MM.1S (cell line): ENCODE measurements at regions not wholly inside any gene's neighbourhood (a gene's known extent, or its start where the extent isn't known, plus 50 kb on each side); places are given as distances from the start of the nearest gene placed in this dataset.

Experiments
- EZH2phosphoT487 ChIP-seq: fragments of 300-600 bp; sonication (generic); IDR thresholded peaks from 2 replicates; pipeline ENCODE4 v1.6.1; 2018; ENCODE audit warnings: antibody characterized with exemption, low read length
- TF ChIP-seq, protein P1 (sequence below): fragments of 300-600 bp; sonication (generic); IDR thresholded peaks from 2 replicates; pipeline ENCODE4 v1.5.1; 2016; ENCODE audit warnings: antibody characterized with exemption, low read length, mixed read lengths

DNA sequence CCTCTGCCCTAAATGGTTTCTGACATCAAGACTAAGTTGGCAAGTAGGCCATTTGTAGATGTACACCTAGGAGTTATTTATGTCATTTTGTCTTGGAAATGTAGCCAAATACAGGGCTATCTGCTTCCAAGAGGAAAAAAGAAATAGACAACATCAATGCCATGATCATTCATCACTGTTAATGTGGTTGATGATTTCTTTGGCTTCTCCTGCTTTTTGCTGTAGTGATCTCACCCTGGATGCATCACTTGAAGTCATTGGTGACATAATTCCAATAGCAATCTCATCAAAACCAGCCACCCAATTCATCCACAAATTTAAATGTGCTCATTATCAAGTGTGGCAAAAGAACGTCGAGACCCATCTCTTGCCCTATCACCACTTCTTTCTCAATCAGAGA is 222.6 kb upstream of the PPARGC1A start:
- TF ChIP-seq EZH2phosphoT487, result no peak
- TF ChIP-seq, protein P1, sequence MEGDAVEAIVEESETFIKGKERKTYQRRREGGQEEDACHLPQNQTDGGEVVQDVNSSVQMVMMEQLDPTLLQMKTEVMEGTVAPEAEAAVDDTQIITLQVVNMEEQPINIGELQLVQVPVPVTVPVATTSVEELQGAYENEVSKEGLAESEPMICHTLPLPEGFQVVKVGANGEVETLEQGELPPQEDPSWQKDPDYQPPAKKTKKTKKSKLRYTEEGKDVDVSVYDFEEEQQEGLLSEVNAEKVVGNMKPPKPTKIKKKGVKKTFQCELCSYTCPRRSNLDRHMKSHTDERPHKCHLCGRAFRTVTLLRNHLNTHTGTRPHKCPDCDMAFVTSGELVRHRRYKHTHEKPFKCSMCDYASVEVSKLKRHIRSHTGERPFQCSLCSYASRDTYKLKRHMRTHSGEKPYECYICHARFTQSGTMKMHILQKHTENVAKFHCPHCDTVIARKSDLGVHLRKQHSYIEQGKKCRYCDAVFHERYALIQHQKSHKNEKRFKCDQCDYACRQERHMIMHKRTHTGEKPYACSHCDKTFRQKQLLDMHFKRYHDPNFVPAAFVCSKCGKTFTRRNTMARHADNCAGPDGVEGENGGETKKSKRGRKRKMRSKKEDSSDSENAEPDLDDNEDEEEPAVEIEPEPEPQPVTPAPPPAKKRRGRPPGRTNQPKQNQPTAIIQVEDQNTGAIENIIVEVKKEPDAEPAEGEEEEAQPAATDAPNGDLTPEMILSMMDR, result no peak
